GM10266 (cell line): ENCODE measurements at regions not wholly inside any gene's neighbourhood (a gene's known extent, or its start where the extent isn't known, plus 50 kb on each side); places are given as distances from the start of the nearest gene placed in this dataset.
"Not testable (repeated sequence)": the region's sequence is repeated elsewhere in the genome, so short reads cannot be mapped to it uniquely, and the experiment has no call there.

ENCODE experiments used
- DNase-seq: peaks from one replicate; pipeline ENCODE4 v3.0.0; 2012; ENCODE audit errors: extremely low spot score
- TF ChIP-seq, protein P1 (sequence below): IDR thresholded peaks from 2 replicates; pipeline ENCODE4 v1.5.1; 2012; ENCODE audit warnings: mild to moderate bottlenecking, low read depth; ENCODE audit not compliant: control insufficient read depth, insufficient read depth; ENCODE audit errors: missing control alignments

DNA sequence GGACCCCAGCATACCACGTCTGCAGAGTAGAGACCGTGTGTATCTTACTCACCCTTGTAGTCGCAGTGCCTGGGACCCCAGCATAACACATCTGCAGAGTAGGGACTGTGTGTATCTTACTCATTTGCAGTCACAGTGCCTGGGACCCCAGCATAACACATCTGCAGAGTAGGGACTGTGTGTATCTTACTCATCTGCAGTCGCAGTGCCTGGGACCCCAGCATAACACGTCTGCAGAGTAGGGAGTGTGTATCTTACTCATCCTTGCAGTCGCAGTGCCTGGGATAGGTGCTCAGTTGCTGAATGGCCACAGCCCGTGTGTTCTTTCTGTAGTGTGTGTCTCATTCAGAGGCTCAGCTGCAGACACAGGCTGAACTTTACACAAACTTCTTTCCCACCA lies 71.4 kb upstream of the FRG1 start:
- no peak for DNase-seq
- TF ChIP-seq, protein P1, sequence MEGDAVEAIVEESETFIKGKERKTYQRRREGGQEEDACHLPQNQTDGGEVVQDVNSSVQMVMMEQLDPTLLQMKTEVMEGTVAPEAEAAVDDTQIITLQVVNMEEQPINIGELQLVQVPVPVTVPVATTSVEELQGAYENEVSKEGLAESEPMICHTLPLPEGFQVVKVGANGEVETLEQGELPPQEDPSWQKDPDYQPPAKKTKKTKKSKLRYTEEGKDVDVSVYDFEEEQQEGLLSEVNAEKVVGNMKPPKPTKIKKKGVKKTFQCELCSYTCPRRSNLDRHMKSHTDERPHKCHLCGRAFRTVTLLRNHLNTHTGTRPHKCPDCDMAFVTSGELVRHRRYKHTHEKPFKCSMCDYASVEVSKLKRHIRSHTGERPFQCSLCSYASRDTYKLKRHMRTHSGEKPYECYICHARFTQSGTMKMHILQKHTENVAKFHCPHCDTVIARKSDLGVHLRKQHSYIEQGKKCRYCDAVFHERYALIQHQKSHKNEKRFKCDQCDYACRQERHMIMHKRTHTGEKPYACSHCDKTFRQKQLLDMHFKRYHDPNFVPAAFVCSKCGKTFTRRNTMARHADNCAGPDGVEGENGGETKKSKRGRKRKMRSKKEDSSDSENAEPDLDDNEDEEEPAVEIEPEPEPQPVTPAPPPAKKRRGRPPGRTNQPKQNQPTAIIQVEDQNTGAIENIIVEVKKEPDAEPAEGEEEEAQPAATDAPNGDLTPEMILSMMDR, result no peak

DNA sequence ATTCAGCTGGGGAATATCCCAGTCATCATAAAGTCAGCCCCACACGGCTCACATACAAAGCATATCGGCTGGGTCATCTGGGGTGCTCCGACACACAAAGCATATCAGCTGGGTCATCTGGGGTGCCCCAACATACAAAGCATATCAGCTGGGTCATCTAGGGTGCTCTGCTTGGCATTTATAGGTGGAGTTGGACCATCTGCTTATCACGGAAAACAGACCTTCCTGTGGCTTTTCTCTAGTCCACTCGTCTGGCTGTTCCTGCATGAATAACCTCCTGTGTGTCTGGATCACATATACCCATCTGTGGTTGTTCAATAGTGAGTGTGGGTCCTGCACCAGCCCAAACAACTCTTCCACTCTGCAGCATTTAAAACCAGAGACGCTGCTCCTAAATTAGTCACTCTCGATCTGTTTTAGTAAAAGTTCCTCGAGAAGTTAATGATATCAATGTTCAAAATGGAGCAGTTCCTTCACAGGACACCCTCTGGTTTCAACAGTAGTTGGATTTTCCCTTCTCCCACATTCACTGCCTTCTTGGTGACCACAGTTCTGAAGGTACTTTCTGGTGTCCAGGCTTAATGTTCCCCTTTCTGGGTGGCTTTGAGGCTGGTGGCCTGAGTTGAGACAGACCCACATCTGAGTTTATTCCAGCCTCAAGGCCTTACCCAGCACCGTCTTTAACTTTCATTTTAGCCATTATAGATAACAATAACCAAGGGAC lies 70.0 kb upstream of the FRG1 start:
- TF ChIP-seq, protein P1, result no peak
- DNase-seq, result no peak

DNA sequence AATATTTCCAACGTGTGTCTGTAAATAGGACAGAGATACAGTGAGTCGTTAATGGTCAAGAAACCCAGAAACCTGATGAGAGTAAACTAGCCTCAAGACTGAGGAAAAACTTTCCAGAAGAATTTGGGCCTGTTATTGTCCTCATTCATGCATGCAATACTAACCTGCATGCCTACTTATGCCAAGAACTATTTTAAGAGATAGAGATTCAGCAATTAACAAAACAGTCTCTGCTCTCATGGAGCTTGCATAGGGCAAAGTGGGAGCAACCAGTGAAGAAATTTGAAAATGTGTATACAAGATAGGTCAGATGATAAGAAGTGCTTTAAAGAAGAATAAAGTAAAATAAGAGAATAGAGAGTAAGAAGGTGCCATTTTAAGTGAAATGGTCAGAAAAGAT lies 66.1 kb upstream of the FRG1 start:
- no peak for DNase-seq
- TF ChIP-seq, protein P1, result no peak

DNA sequence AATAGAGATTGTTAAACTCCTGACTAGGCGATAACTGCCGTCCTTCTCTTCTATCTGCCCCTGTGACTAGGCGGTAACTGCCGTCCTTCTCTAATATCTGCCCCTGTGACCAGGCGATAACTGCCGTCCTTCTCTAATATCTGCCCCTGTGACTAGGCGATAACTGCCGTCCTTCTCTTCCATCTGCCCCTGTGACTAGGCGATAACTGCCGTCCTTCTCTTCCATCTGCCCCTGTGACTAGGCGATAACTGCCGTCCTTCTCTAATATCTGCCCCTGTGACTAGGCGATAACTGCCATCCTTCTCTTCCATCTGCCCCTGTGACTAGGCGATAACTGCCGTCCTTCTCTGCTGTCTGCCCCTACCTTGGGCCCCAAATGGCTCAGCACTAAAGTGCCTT lies 59.5 kb upstream of the FRG1 start:
- DNase-seq, result not testable (repeated sequence)

DNA sequence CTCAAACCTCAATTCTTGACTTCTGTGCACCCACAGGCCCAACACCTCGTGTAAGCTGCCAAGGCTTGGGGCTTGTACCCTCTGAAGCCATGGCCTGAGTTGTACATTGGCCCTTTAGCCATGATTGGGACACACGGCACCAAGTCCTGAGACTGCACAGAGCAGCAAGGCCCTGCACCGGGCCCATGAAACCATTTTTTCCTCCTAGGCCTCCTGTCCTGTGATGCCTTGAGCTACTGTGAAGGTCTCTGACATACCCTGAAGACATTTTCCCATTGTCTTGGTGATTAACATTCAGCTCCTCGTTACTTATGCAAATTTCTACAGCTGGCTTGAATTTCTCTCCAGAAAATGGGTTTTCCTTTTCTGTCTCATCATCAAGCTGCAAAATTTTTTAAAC lies 52.3 kb upstream of the FRG1 start:
- DNase-seq, result not testable (repeated sequence)
